ENCODE measurements at regions not wholly inside any gene's neighbourhood (a gene's known extent, or its start where the extent isn't known, plus 50 kb on each side); places are given as distances from the start of the nearest gene placed in this dataset.

GRCh38 chr4:178068136-178068535 lies 625.9 kb upstream of the AGA start:
- DNase-seq, result no peak

- DNase-seq, result no peak
Observed at GRCh38 chr4:178070163-178070562, 627.9 kb upstream of the AGA start.

GRCh38 chr4:178080312-178080711 lies 638.1 kb upstream of the AGA start:
- no peak for DNase-seq

- no peak for DNase-seq
Observed at GRCh38 chr4:178081176-178081575, 638.9 kb upstream of the AGA start.

GRCh38 chr4:178081896-178082295 lies 639.7 kb upstream of the AGA start:
- DNase-seq, result no peak

- DNase-seq, result no peak
Observed at GRCh38 chr4:178082906-178083305, 640.7 kb upstream of the AGA start.

GRCh38 chr4:178083968-178084367 lies 641.7 kb upstream of the AGA start:
- no peak for DNase-seq

GRCh38 chr4:178086320-178086719 lies 644.1 kb upstream of the AGA start:
- DNase-seq, result no peak

- DNase-seq, result no peak
Observed at GRCh38 chr4:178090640-178091411, 648.6 kb upstream of the AGA start.

- DNase-seq, result no peak
Observed at GRCh38 chr4:178102139-178102538, 659.9 kb upstream of the AGA start.

- DNase-seq, result no peak
Observed at GRCh38 chr4:178105242-178105641, 663.0 kb upstream of the AGA start.

- no peak for DNase-seq
Observed at GRCh38 chr4:178136736-178137345, 694.6 kb upstream of the AGA start.

- DNase-seq, result no peak
Observed at GRCh38 chr4:178137732-178138471, 695.7 kb upstream of the AGA start.

GRCh38 chr4:178138491-178138890 lies 696.3 kb upstream of the AGA start:
- no peak for DNase-seq

- DNase-seq, result no peak
Observed at GRCh38 chr4:178140326-178140915, 698.2 kb upstream of the AGA start.

GRCh38 chr4:178142724-178143123 lies 700.5 kb upstream of the AGA start:
- no peak for DNase-seq

- DNase-seq, result no peak
Observed at GRCh38 chr4:178148106-178148505, 705.9 kb upstream of the AGA start.

GRCh38 chr4:178165251-178165950 lies 723.2 kb upstream of the AGA start:
- DNase-seq, result no peak

GRCh38 chr4:178165951-178166308 lies 723.7 kb upstream of the AGA start:
- no peak for DNase-seq

- no peak for DNase-seq
Observed at GRCh38 chr4:178173771-178174170, 731.5 kb upstream of the AGA start.

GRCh38 chr4:178174756-178175155 lies 732.5 kb upstream of the AGA start:
- no peak for DNase-seq

- DNase-seq, result no peak
Observed at GRCh38 chr4:178185517-178185916, 743.3 kb upstream of the AGA start.

GRCh38 chr4:178192611-178193010 lies 750.4 kb upstream of the AGA start:
- DNase-seq, result no peak
